Caco-2 (cell line): ENCODE measurements at regions not wholly inside any gene's neighbourhood (a gene's known extent, or its start where the extent isn't known, plus 50 kb on each side); places are given as distances from the start of the nearest gene placed in this dataset.

Source experiments
- BruUV-seq: library from RNA; stranded (reverse); fragments of 400-500 nt; replicated peaks from 2 replicates; lab custom pipeline; 2021; lab: Mats Ljungman, UMichigan
- CTCF ChIA-PET: fragments of 300-600 bp; sonication (Branson Sonifier 250); formaldehyde crosslinking; loops from one replicate; lab custom pipeline; 2022; ENCODE audit warnings: antibody characterized with exemption; lab: Charles Lee
- POLR2A ChIA-PET: fragments of 300-600 bp; sonication (Branson Sonifier 250); formaldehyde crosslinking; loops from one replicate; lab custom pipeline; 2022; ENCODE audit warnings: antibody characterized with exemption; lab: Charles Lee
- DNase-seq, 2 experiments: peaks; one replicate each; pipeline versions ENCODE4 v3.0.0 to v3.0.0-alpha.2; 2020 to 2022
- H3K27me3 ChIP-seq: replicated peaks from 2 replicates; pipeline ENCODE4 v1.6.0; 2011; ENCODE audit warnings: low read length; ENCODE audit not compliant: control insufficient read depth, insufficient read depth
- H3K36me3 ChIP-seq: 2 replicates; pipeline ENCODE4 v1.5.1; 2011; ENCODE audit warnings: low read length; ENCODE audit not compliant: control insufficient read depth, insufficient read depth
- H3K4me1 ChIP-seq: fragments of 250-450 bp; sonication (Bioruptor Pico); 2 replicates; pipeline ENCODE4 v1.5.1; 2020; ENCODE audit warnings: mild to moderate bottlenecking
- H3K4me3 ChIP-seq: 2 replicates; pipeline ENCODE4 v1.5.1; 2011; ENCODE audit warnings: low read depth, mild to moderate bottlenecking, control low read depth, low read length
- H3K9me3 ChIP-seq: fragments of 250-450 bp; sonication (Bioruptor Pico); 2 replicates; pipeline ENCODE4 v1.5.1; 2020; ENCODE audit warnings: mild to moderate bottlenecking, moderate library complexity
- H3K27ac Mint-ChIP-seq: one replicate; pipeline ENCODE4 v1.8.0; 2022; ENCODE audit warnings: mixed read lengths; ENCODE audit not compliant: unreplicated experiment
- H3K27me3 Mint-ChIP-seq: one replicate; pipeline ENCODE4 v1.8.0; 2022; ENCODE audit warnings: mixed read lengths; ENCODE audit not compliant: insufficient read depth, unreplicated experiment
- H3K36me3 Mint-ChIP-seq: one replicate; pipeline ENCODE4 v1.8.0; 2022; ENCODE audit warnings: mild to moderate bottlenecking, mixed read lengths; ENCODE audit not compliant: insufficient read depth, unreplicated experiment
- H3K4me1 Mint-ChIP-seq: one replicate; pipeline ENCODE4 v1.8.0; 2022; ENCODE audit warnings: low read depth, mixed read lengths; ENCODE audit not compliant: unreplicated experiment
- H3K4me3 Mint-ChIP-seq: one replicate; pipeline ENCODE4 v1.8.0; 2022; ENCODE audit warnings: mild to moderate bottlenecking, moderate library complexity, mixed read lengths; ENCODE audit not compliant: unreplicated experiment
- H3K9me3 Mint-ChIP-seq: one replicate; pipeline ENCODE4 v1.8.0; 2022; ENCODE audit warnings: mixed read lengths; ENCODE audit not compliant: unreplicated experiment
- intact Hi-C: fragments of 100-400 bp; cut with micrococcal nuclease; formaldehyde crosslinking; loops from one replicate; pipeline ENCODE4 v1.10.0; 2022; ENCODE audit not compliant: unreplicated experiment
- TF ChIP-seq, protein P1 (sequence below), 2 experiments: fragments of 200-600 bp in 1 of 2; IDR thresholded peaks; 1 replicate in 1 of 2; 2 replicates in 1 of 2; pipeline versions ENCODE4 v1.5.1 to v1.8.0; 2011 to 2022; ENCODE audit warnings: antibody characterized with exemption in 1 of 2, control low read depth in 1 of 2, inconsistent platforms in 1 of 2, low read depth in 1 of 2, low read length in 1 of 2, mild to moderate bottlenecking in 1 of 2, moderate library complexity in 1 of 2; ENCODE audit not compliant: insufficient read depth in 1 of 2, severe bottlenecking in 1 of 2, unreplicated experiment in 1 of 2

DNA sequence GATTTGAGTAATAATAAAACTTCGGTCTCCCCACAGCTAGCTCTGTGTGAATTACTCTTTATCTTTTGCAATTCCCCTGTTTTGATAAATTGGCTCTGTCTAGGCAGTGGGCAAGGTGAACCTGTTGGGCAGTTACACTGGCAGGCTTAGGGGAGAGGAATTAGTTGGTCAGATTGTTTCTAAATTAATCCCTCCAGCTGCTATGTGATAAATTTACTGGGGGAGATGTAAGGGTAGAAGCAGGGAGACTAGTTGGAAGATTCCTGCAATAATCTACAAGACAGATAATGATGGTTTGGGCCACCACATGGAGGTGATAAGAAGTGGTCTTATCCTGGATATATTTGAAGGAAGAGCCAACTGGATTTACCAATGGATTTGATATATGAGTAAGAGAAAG is 118.5 kb upstream of the TACR1 start:
- CTCF ChIA-PET: no interaction called here
- Histone ChIP-seq H3K4me1 (no peaks in the 10 kb centered on the region), H3K9me3 (no peaks in the 10 kb centered on the region), H3K27me3 (no peaks in the 10 kb centered on the region; the same call in none of the 2 replicates), H3K36me3 (no peaks in the 10 kb centered on the region), H3K4me3 (no peak overlapping the region)
- TF ChIP-seq, protein P1, sequence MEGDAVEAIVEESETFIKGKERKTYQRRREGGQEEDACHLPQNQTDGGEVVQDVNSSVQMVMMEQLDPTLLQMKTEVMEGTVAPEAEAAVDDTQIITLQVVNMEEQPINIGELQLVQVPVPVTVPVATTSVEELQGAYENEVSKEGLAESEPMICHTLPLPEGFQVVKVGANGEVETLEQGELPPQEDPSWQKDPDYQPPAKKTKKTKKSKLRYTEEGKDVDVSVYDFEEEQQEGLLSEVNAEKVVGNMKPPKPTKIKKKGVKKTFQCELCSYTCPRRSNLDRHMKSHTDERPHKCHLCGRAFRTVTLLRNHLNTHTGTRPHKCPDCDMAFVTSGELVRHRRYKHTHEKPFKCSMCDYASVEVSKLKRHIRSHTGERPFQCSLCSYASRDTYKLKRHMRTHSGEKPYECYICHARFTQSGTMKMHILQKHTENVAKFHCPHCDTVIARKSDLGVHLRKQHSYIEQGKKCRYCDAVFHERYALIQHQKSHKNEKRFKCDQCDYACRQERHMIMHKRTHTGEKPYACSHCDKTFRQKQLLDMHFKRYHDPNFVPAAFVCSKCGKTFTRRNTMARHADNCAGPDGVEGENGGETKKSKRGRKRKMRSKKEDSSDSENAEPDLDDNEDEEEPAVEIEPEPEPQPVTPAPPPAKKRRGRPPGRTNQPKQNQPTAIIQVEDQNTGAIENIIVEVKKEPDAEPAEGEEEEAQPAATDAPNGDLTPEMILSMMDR (IDR thresholded peaks at IDR 0.05; ENCODE audit: insufficient read depth in 1 of 2, low read depth in 1 of 2, low read length in 1 of 2, severe bottlenecking in 1 of 2, unreplicated experiment in 1 of 2): no peak
- DNase-seq: no peak
- intact Hi-C loops: no loop called here
- POLR2A ChIA-PET: no interaction called here
- peaks cover 9% of the 10 kb centered on the region for H3K27me3 Mint-ChIP-seq
- no peaks in the 10 kb centered on the region for H3K36me3 Mint-ChIP-seq
- no peaks in the 10 kb centered on the region for H3K9me3 Mint-ChIP-seq
- no TSS peak for BruUV-seq
- no peak overlapping the region for H3K27ac Mint-ChIP-seq
- no peaks in the 10 kb centered on the region for H3K4me1 Mint-ChIP-seq
- no peak overlapping the region for H3K4me3 Mint-ChIP-seq

DNA sequence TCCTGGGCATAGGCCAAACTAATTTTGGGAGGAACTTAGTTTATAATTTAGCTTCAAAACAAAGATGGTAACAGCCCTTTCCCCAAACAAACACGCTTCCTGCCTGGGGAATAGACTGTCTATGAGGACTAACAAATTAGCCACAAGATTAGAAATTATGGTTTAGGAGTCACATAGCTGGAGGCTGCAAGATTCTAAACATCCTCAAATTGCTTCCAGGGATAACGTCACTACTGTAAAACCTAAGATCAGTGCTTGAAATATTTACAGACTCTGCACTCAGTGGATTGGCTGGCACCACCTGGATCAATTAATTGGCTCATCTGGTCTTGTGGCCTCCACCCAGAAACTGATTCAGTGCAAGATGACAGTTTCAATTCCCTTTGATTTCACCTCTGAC is 118.0 kb upstream of the TACR1 start:
- peaks cover 9% of the 10 kb centered on the region for H3K27me3 Mint-ChIP-seq

DNA sequence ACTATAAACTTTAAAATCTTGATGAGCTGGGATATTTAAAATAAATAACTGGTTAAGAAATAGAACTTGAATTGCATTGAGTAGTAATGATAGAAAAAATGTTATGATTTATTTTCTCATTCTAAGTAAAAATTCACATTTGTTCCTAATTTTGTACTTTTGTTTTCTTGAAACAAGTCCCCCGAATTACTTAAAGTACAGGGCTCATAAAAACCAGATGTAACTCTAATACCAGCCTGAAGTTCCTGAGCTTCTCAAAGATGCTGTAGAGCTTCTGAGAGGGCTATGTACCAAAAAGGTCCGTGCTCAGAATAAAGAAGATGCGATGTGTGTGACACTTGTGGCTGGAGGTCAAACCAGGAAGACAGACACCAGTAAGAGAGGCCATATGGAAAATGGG is 116.1 kb upstream of the TACR1 start:
- H3K27me3 Mint-ChIP-seq: peaks cover 14% of the 10 kb centered on the region
- Histone ChIP-seq H3K4me3 (no peak overlapping the region), H3K36me3 (no peaks in the 10 kb centered on the region), H3K9me3 (no peaks in the 10 kb centered on the region), H3K4me1 (no peaks in the 10 kb centered on the region), H3K27me3 (no peaks in the 10 kb centered on the region; the same call in none of the 2 replicates)
- intact Hi-C loops: no loop called here
- ChIA-PET POLR2A (no interaction called here), CTCF (no interaction called here)
- no peak overlapping the region for H3K4me3 Mint-ChIP-seq
- H3K36me3 Mint-ChIP-seq: no peaks in the 10 kb centered on the region
- BruUV-seq: no TSS peak
- DNase-seq: no peak
- no peaks in the 10 kb centered on the region for H3K9me3 Mint-ChIP-seq
- peaks cover 4% of the 10 kb centered on the region for H3K4me1 Mint-ChIP-seq
- no peak overlapping the region for H3K27ac Mint-ChIP-seq
- TF ChIP-seq, protein P1 (IDR thresholded peaks at IDR 0.05; ENCODE audit: insufficient read depth in 1 of 2, low read depth in 1 of 2, low read length in 1 of 2, severe bottlenecking in 1 of 2, unreplicated experiment in 1 of 2): no peak

More for the DNA sequence above, 118.0 kb upstream of the TACR1 start:
- intact Hi-C loops: no loop called here
- no peaks in the 10 kb centered on the region; the same call in none of the 2 replicates for H3K27me3 ChIP-seq
- H3K4me3 Mint-ChIP-seq: no peak overlapping the region
- no peak overlapping the region for H3K27ac Mint-ChIP-seq
- no peak for DNase-seq
- TF ChIP-seq, protein P1 (IDR thresholded peaks at IDR 0.05; ENCODE audit: insufficient read depth in 1 of 2, low read depth in 1 of 2, low read length in 1 of 2, severe bottlenecking in 1 of 2, unreplicated experiment in 1 of 2): no peak
- H3K36me3 ChIP-seq: no peaks in the 10 kb centered on the region
- H3K9me3 Mint-ChIP-seq: no peaks in the 10 kb centered on the region
- H3K9me3 ChIP-seq: no peaks in the 10 kb centered on the region
- ChIA-PET POLR2A (no interaction called here), CTCF (no interaction called here)
- BruUV-seq: no TSS peak
- H3K4me1 ChIP-seq: no peaks in the 10 kb centered on the region
- H3K36me3 Mint-ChIP-seq: no peaks in the 10 kb centered on the region
- no peaks in the 10 kb centered on the region for H3K4me1 Mint-ChIP-seq
- H3K4me3 ChIP-seq: no peak overlapping the region
